ENCODE measurements at regions not wholly inside any gene's neighbourhood (a gene's known extent, or its start where the extent isn't known, plus 50 kb on each side); places are given as distances from the start of the nearest gene placed in this dataset.

GRCh38 chr12:4116251-4117111 is 157.1 kb upstream of the CCND2 start:
- DNase-seq (ENCODE audit: low spot score), result no peak

GRCh38 chr12:4115570-4115969 is 158.0 kb upstream of the CCND2 start:
- no peak for DNase-seq (ENCODE audit: low spot score)
- Mint-ChIP-seq H3K9me3 (ENCODE audit: unreplicated experiment) (no peaks in the 10 kb centered on the region), H3K4me3 (ENCODE audit: unreplicated experiment) (peak overlapping the region; percentile 22), H3K27me3 (ENCODE audit: unreplicated experiment) (peaks cover 4% of the 10 kb centered on the region), H3K4me1 (ENCODE audit: unreplicated experiment) (peaks cover 22% of the 10 kb centered on the region), H3K27ac (ENCODE audit: unreplicated experiment) (peak overlapping the region; percentile 43), H3K36me3 (ENCODE audit: low read depth, unreplicated experiment) (no peaks in the 10 kb centered on the region)
- no peak for TF ChIP-seq CTCF (IDR thresholded peaks at IDR 0.05; ENCODE audit: unreplicated experiment)

More at GRCh38 chr12:4116251-4117111, 157.1 kb upstream of the CCND2 start:
- H3K4me3 Mint-ChIP-seq (ENCODE audit: unreplicated experiment), result no peak overlapping the region
- no peaks in the 10 kb centered on the region for H3K9me3 Mint-ChIP-seq (ENCODE audit: unreplicated experiment)
- TF ChIP-seq CTCF (IDR thresholded peaks at IDR 0.05; ENCODE audit: unreplicated experiment), result no peak
- peaks cover 4% of the 10 kb centered on the region for H3K27me3 Mint-ChIP-seq (ENCODE audit: unreplicated experiment)
- no peak overlapping the region for H3K27ac Mint-ChIP-seq (ENCODE audit: unreplicated experiment)
- H3K4me1 Mint-ChIP-seq (ENCODE audit: unreplicated experiment), result peaks cover 22% of the 10 kb centered on the region
- H3K36me3 Mint-ChIP-seq (ENCODE audit: low read depth, unreplicated experiment), result no peaks in the 10 kb centered on the region

GRCh38 chr12:4114986-4115385 is 158.6 kb upstream of the CCND2 start:
- TF ChIP-seq CTCF (IDR thresholded peaks at IDR 0.05; ENCODE audit: unreplicated experiment), result no peak
- no peak for DNase-seq (ENCODE audit: low spot score)
- Mint-ChIP-seq H3K27ac (ENCODE audit: unreplicated experiment) (no peak overlapping the region), H3K27me3 (ENCODE audit: unreplicated experiment) (peaks cover 4% of the 10 kb centered on the region), H3K9me3 (ENCODE audit: unreplicated experiment) (no peaks in the 10 kb centered on the region), H3K4me3 (ENCODE audit: unreplicated experiment) (no peak overlapping the region), H3K4me1 (ENCODE audit: unreplicated experiment) (peaks cover 22% of the 10 kb centered on the region), H3K36me3 (ENCODE audit: low read depth, unreplicated experiment) (no peaks in the 10 kb centered on the region)

- Mint-ChIP-seq H3K4me1 (ENCODE audit: unreplicated experiment) (peaks cover 15% of the 10 kb centered on the region), H3K36me3 (ENCODE audit: low read depth, unreplicated experiment) (no peaks in the 10 kb centered on the region), H3K27ac (ENCODE audit: unreplicated experiment) (no peak overlapping the region), H3K27me3 (ENCODE audit: unreplicated experiment) (peaks cover 4% of the 10 kb centered on the region), H3K4me3 (ENCODE audit: unreplicated experiment) (no peak overlapping the region), H3K9me3 (ENCODE audit: unreplicated experiment) (no peaks in the 10 kb centered on the region)
- no peak for DNase-seq (ENCODE audit: low spot score)
- no peak for TF ChIP-seq CTCF (IDR thresholded peaks at IDR 0.05; ENCODE audit: unreplicated experiment)
These were observed 160.7 kb upstream of the CCND2 start for GRCh38 chr12:4112734-4113325.

- no peaks in the 10 kb centered on the region for H3K9me3 Mint-ChIP-seq (ENCODE audit: unreplicated experiment)
- TF ChIP-seq CTCF (IDR thresholded peaks at IDR 0.05; ENCODE audit: unreplicated experiment), result no peak
- peaks cover 4% of the 10 kb centered on the region for H3K27me3 Mint-ChIP-seq (ENCODE audit: unreplicated experiment)
- no peak overlapping the region for H3K4me3 Mint-ChIP-seq (ENCODE audit: unreplicated experiment)
- no peak overlapping the region for H3K27ac Mint-ChIP-seq (ENCODE audit: unreplicated experiment)
- no peaks in the 10 kb centered on the region for H3K36me3 Mint-ChIP-seq (ENCODE audit: low read depth, unreplicated experiment)
- no peak for DNase-seq (ENCODE audit: low spot score)
- peaks cover 15% of the 10 kb centered on the region for H3K4me1 Mint-ChIP-seq (ENCODE audit: unreplicated experiment)
These were observed 161.3 kb upstream of the CCND2 start for GRCh38 chr12:4112290-4112689.
